Activated CD8-positive, alpha-beta memory T cell treated with anti-CD3 and anti-CD28 coated beads, Interleukin-2, amount 50 U/mL, for 1 hour (primary cell): ENCODE measurements at regions not wholly inside any gene's neighbourhood (a gene's known extent, or its start where the extent isn't known, plus 50 kb on each side); places are given as distances from the start of the nearest gene placed in this dataset.

Experiments used
- DNase-seq: peaks from one replicate; pipeline ENCODE4 v3.0.0-alpha.2; 2020; ENCODE audit errors: extremely low read depth

GRCh38 chr5:158301186-158301585 lies 442.2 kb upstream of the CLINT1 start:
- DNase-seq: no peak

GRCh38 chr5:158300256-158300655 lies 441.3 kb upstream of the CLINT1 start:
- DNase-seq: no peak

GRCh38 chr5:158297002-158297527 lies 438.1 kb upstream of the CLINT1 start:
- no peak for DNase-seq

GRCh38 chr5:158294701-158295100 lies 435.8 kb upstream of the CLINT1 start:
- DNase-seq: no peak

DNA sequence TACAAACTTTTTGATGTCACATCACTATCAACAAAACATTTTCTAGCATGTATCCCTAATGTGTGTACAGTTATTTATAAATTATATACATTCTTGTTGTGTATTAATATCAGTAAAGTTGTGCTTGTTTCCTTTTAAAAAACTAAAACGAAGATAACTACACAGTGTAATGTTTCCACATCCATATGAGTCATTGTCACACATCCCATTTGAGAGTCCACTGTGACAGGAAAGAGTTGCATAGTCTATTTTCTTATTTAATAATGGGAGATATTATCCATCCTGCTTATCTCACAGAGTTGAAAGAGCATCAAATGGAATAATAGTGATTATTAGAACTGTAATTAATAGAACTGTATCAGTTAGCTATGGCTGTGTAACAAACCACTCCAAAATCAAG lies 434.0 kb upstream of the CLINT1 start:
- DNase-seq: no peak

DNA sequence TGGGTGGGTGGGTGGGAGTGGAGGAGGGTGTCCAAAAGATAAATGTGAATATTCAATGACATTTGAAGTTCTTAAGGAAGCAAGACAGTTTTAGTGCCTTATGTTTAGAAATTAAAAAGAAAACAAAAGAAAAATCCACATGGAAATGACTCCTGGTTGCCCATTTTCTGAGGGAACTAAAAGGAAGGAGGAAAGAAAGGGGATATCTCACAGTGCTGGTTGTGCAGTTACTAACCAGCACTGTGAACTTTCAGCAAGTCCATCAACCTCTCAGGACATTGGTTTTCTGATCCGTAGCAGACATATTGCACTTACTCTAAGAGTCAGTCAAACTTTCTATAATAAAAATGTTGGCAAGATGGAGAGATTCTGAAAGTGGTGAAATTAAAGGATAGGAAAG lies 431.0 kb upstream of the CLINT1 start:
- DNase-seq: no peak

- no peak for DNase-seq
Measured at GRCh38 chr5:158288272-158288657, 429.3 kb upstream of the CLINT1 start.

GRCh38 chr5:158287643-158288271 lies 428.8 kb upstream of the CLINT1 start:
- no peak for DNase-seq

DNA sequence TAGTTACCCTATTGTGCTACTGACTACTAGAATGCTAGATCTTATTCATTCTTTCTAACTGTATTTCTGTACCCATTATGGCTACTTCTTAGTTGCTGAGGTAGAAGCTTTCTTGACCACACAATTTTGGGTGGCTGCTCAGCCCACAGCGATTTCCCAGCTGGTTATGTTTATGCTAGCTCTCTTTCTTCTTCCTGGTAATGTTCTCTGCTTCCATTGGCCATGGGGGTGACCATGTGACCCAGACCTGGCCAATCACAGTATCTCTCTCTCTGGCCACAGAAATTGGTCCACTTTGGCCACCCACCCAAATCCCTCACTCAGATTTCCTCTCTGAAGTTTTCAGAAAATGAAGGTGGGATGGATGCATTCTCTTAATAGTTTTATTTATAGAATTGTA lies 427.9 kb upstream of the CLINT1 start:
- no peak for DNase-seq

- DNase-seq: no peak
Measured at GRCh38 chr5:158285698-158286097, 426.8 kb upstream of the CLINT1 start.

DNA sequence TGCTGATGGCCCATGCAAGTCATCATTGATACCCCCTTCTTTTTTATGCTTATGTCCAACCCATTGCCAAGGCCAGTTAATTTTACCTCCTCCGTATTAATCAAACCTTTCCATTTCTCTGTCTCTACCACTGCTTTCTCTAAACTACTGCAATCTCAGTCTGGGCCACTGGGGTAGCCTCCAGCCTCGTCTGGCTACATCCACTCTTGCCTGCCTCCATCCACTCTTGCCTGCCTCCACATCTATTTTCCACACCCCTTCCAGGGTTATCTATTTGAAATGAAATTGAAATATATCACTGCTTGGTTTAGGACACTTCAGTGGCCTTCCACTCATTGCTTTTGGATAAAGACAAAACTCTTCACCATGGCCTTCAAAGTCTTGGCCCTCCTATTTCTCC lies 425.3 kb upstream of the CLINT1 start:
- no peak for DNase-seq

GRCh38 chr5:158283397-158283796 lies 424.5 kb upstream of the CLINT1 start:
- no peak for DNase-seq

GRCh38 chr5:158278216-158278925 lies 419.4 kb upstream of the CLINT1 start:
- no peak for DNase-seq

DNA sequence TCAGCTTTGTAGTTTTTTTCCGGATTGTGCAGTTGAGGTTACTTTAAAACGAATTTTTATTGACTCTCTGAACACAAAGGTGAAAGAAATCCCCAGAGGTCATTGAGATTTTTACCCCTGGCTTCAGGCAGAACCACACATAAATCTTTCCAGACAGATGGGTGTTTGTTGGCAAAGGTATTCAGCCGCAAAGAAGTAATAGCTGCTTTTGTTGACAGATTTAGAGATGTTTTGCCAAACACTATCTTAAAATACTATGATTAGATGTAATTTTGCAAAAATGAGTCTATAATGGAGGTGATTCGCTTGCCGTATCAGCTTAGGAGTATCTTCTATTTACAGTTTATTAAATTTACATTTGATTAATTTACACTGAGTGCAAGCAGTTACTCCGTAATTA lies 418.3 kb upstream of the CLINT1 start:
- no peak for DNase-seq

DNA sequence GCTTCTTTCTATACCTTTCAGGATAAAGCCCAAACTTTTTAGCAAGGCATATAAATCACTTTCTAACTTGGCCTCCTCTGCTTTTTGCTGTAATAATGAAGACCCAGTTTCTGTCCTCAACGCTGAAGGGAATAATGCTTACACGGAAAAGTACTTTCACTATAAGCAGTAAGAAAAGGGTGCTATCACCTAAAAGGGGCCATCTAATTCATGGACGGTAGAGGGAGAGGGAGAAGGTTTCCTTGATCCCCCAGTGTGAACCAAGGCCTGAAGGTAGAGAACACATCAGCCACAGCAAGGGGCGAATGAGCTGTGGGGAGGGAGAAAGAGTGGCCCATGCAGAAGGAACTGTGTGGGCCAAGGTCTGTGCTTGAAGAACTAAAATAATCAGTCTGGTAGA lies 417.7 kb upstream of the CLINT1 start:
- DNase-seq: no peak

DNA sequence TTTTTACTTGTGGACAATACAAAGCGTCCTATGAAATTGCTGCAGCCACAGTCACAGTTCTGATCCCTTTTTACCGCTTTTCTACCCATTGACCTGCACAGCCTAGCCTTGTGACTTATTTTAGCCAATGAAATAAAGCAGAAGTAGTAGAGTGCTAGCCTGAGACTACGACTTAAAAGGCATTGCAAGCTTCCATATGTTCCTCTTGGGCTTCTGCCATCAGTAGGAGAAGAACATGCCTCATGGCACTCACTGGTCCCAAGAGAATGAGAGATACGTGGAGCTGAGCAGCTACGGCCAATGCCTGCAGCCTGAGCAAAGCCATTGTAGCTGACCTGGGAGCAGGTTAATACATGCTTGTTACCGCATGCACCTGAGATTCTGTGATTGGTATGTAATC lies 416.6 kb upstream of the CLINT1 start:
- DNase-seq: no peak

GRCh38 chr5:158273035-158273434 lies 414.1 kb upstream of the CLINT1 start:
- DNase-seq: no peak

DNA sequence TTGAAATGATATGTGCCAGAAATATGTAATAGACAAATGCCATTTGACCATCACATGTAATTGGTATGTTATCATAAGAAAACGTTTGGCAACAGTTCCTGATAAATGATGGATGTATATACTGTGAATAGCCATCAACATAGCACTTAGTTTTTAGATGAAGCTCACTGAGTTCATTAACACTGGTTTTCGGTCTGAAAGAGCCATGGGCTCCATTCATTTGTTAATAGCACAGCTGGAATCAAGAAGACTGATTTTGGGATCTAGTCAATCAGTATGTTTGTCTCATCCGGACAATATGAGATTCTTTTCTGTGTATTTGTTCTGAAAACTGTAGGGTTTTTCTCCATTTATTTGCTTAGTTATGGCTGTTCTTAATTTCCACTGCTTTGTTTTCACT lies 413.5 kb upstream of the CLINT1 start:
- DNase-seq: no peak

GRCh38 chr5:158270996-158271554 lies 412.1 kb upstream of the CLINT1 start:
- no peak for DNase-seq

- DNase-seq: no peak
Measured at GRCh38 chr5:158268286-158268685, 409.3 kb upstream of the CLINT1 start.

DNA sequence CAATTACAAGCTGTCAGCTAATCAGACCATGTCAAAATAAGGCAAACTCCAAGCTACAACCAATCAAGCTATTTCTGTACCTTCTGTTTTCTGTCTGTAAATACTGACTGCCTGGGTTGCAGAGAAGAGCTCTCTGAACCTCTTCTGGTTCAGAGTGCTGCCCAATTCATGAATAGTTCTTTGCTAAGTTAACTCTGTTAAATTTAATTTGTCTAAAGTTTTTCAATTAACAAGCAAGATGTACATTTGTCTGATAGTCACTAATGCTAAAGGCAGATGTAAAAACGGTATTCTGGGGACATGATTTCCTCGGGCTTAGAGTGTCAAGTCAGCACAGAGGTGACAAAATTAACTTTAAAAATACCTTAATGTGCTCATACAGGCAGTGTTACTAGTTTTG lies 408.3 kb upstream of the CLINT1 start:
- no peak for DNase-seq

DNA sequence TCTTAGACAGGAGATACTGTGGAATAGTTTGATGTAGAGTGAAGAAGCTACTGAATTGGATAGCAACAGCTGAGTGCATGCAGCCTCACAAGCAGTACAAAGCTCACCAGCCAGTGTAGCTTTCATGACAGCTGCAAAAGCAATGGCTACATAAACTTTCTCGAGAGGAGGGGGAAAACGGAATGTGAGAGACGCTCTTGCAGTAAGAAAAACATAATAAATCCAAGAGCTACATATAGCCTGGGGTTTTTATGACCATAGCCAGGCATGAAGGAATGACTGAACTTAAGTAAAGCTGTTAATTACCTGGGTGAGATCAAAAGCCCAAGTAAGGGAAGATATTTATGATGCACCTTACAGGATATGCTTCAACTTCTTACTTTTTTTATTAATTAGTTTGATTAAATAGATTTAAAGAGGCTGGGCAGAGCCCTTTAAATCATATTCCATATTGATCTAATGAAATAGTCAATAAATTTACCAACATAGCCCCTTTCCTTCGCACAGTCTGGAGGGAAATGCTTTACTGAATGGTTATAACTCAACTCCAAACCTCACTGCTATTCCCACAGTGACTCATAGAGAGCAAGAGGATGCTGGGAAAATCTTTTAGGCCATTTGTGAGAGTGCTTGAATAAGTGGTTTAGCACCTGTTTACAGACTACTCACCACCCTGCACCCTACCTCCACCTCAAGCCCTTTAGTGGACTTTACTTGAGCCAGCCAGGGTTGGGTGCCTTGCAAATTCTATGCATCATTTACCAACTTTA lies 407.2 kb upstream of the CLINT1 start:
- DNase-seq: no peak

DNA sequence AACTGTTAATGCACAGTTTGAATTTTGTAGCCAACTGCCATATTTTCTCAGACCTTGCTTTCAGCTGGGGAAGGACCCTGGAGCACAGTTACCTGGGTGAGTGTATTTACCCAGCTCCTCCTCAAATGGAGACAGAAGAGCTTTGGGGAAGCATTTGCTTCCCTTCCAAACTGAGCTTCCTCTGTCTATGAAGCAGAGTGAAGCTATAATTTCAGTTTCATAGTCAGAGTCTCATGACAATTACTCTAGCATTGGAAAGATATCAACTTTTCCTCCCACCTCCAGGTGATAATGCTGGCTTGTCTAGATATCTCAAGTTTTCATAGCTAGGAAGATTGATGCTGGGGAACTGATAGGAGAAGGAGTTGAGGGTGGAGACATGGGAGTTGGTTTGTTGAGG lies 406.4 kb upstream of the CLINT1 start:
- no peak for DNase-seq
